Testis (tissue), 2 donors: ENCODE measurements at regions not wholly inside any gene's neighbourhood (a gene's known extent, or its start where the extent isn't known, plus 50 kb on each side); places are given as distances from the start of the nearest gene placed in this dataset.

Experiments
- POLR2A ChIP-seq: fragments of 450-650 bp; IDR thresholded peaks from one replicate; pipeline ENCODE4 v1.6.1; 2017; ENCODE audit warnings: antibody characterized with exemption, mild to moderate bottlenecking, moderate library complexity
- TF ChIP-seq, protein P1 (sequence below), 3 experiments: fragments of 450-650 bp in 2 of 3; fragments of 200-600 bp in 1 of 3; sonication (generic) in 1 of 3; IDR thresholded peaks; one replicate each; pipeline ENCODE4 v1.5.1; 2016 to 2019; ENCODE audit warnings: antibody characterized with exemption in 3 of 3, mild to moderate bottlenecking in 2 of 3, moderate library complexity in 1 of 3

DNA sequence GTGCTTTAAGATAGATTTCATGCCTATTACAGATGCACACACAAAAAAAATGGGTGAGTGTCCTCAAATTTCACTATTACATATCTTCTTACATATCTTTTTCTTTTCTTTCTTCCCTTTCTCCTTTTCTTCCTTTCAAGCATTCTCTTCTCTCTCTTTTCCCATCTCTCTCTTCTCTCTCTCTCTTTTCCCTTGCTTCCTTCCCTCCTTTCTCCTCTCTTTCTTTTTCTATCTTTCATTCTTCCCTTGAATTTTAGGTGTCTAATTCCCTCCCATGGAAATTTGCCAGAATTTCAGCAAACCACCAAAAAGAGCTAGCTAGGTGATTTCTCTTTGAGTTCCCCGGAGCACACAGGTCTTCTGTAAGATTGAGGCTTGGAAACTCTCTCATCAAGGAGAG, 395.3 kb upstream of the RUNX1 start:
- TF ChIP-seq, protein P1, sequence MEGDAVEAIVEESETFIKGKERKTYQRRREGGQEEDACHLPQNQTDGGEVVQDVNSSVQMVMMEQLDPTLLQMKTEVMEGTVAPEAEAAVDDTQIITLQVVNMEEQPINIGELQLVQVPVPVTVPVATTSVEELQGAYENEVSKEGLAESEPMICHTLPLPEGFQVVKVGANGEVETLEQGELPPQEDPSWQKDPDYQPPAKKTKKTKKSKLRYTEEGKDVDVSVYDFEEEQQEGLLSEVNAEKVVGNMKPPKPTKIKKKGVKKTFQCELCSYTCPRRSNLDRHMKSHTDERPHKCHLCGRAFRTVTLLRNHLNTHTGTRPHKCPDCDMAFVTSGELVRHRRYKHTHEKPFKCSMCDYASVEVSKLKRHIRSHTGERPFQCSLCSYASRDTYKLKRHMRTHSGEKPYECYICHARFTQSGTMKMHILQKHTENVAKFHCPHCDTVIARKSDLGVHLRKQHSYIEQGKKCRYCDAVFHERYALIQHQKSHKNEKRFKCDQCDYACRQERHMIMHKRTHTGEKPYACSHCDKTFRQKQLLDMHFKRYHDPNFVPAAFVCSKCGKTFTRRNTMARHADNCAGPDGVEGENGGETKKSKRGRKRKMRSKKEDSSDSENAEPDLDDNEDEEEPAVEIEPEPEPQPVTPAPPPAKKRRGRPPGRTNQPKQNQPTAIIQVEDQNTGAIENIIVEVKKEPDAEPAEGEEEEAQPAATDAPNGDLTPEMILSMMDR (IDR thresholded peaks at IDR 0.05), result no peak
- no peak for TF ChIP-seq POLR2A
